Hepatic stellate cell (primary cell): ENCODE measurements at regions not wholly inside any gene's neighbourhood (a gene's known extent, or its start where the extent isn't known, plus 50 kb on each side); places are given as distances from the start of the nearest gene placed in this dataset.

Experiments
- DNase-seq: peaks from one replicate; pipeline ENCODE4 v3.0.0; 2011; ENCODE audit warnings: low spot score

GRCh38 chr6:105765239-105765638 lies 320.9 kb upstream of the PRDM1 start:
- no peak for DNase-seq

- DNase-seq: no peak
Observed at GRCh38 chr6:105764315-105764714, 321.8 kb upstream of the PRDM1 start.

- no peak for DNase-seq
Observed at GRCh38 chr6:105763866-105764265, 322.3 kb upstream of the PRDM1 start.

GRCh38 chr6:105760746-105761145 lies 325.4 kb upstream of the PRDM1 start:
- no peak for DNase-seq

GRCh38 chr6:105759946-105760345 lies 326.2 kb upstream of the PRDM1 start:
- no peak for DNase-seq

GRCh38 chr6:105759015-105759414 lies 327.1 kb upstream of the PRDM1 start:
- no peak for DNase-seq

GRCh38 chr6:105757512-105758200 lies 328.5 kb upstream of the PRDM1 start:
- DNase-seq: no peak

- DNase-seq: no peak
Observed at GRCh38 chr6:105755885-105756284, 330.3 kb upstream of the PRDM1 start.

GRCh38 chr6:105753620-105754211 lies 332.4 kb upstream of the PRDM1 start:
- DNase-seq: no peak

- no peak for DNase-seq
Observed at GRCh38 chr6:105753207-105753606, 332.9 kb upstream of the PRDM1 start.

- no peak for DNase-seq
Observed at GRCh38 chr6:105750089-105750488, 336.0 kb upstream of the PRDM1 start.

GRCh38 chr6:105748737-105749161 lies 337.4 kb upstream of the PRDM1 start:
- no peak for DNase-seq

- DNase-seq: no peak
Observed at GRCh38 chr6:105747823-105748405, 338.2 kb upstream of the PRDM1 start.

GRCh38 chr6:105746509-105746908 lies 339.6 kb upstream of the PRDM1 start:
- no peak for DNase-seq

- no peak for DNase-seq
Observed at GRCh38 chr6:105746130-105746505, 340.0 kb upstream of the PRDM1 start.

GRCh38 chr6:105745464-105746129 lies 340.5 kb upstream of the PRDM1 start:
- DNase-seq: no peak

- DNase-seq: no peak
Observed at GRCh38 chr6:105744815-105745214, 341.3 kb upstream of the PRDM1 start.

GRCh38 chr6:105740946-105741645 lies 338.2 kb upstream of the PREP start:
- no peak for DNase-seq

- DNase-seq: no peak
Observed at GRCh38 chr6:105739764-105740163, 336.9 kb upstream of the PREP start.

- no peak for DNase-seq
Observed at GRCh38 chr6:105733556-105734162, 330.8 kb upstream of the PREP start.

GRCh38 chr6:105728995-105729394 lies 326.1 kb upstream of the PREP start:
- DNase-seq: no peak
